Glomerular endothelial cell (primary cell): ENCODE measurements at regions not wholly inside any gene's neighbourhood (a gene's known extent, or its start where the extent isn't known, plus 50 kb on each side); places are given as distances from the start of the nearest gene placed in this dataset.

Source experiments
- DNase-seq: peaks from one replicate; pipeline ENCODE4 v3.0.0-alpha.2; 2011; ENCODE audit warnings: low read depth, low spot score; ENCODE audit errors: extremely low read depth

DNA sequence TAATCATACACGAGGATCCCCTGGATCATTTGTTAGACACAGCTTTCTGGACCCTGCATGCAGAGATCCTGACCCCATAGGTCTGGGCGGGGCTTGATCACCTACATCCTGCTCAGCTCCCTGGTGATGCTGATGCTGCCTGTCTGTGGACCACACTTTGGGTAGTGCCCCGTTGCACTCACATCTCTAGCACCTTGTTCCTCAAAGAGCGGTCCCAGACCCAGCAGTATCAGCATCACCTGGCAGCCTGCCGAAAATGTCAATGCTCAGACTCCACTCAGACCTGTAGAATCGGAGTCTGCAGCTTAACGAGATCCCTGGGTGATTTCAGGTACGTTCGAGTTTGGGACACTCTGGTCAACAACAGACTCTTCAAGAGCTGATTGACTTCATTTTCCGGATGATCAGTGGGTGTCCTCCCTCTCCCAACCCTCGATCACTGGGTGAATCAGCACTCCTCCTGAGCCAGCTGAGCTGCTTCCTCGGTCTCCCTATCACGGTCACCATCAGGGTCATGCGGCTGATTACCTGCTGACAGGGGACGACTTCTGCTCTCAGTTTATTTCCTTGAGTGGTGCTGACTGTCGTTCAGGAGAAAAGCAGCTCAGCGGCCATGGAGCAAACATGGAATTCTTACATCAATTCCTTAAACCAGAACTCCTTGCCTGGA lies 150.6 kb upstream of the RAB12 start:
- DNase-seq = no peak

DNA sequence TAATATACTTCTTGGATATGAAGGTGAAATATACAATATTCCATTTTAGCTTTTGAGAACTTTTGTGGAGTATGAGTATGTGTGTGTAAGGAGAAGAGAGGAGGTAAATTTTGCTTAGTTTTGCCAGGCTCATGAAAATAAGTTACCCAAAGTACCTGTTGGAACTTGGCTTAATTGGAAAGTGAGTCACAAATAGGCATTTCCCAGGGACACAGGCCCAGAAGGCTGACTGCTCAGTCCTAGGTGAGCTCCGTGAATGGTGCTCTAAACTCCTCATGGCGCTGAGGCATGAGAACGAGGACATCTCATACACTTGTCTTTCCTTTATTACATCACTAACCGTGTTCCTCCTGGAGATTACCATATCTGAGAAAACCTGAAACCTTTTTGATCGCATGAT lies 148.5 kb upstream of the RAB12 start:
- DNase-seq = no peak

DNA sequence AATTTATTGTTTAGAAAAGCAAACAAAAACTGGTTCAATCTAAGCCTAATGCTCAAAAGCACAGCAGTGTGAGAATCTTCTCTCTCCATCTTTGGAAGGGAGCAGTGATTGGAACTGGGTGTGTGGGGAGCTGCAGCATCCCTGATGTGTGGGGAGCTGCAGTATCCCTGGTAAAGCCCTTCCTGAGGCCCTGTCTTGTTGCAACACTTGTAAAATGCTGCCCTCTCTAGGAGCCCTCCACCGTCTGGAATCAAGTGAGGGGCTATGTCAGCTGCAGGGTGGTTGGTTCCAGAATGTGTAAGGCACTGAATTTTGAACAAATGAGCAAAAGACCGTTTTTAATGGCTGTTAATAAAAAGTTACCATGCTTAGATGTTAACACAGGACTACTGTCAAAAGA lies 147.7 kb upstream of the RAB12 start:
- DNase-seq = no peak

- DNase-seq = no peak
Observed at GRCh38 chr18:8462651-8463185, 146.5 kb upstream of the RAB12 start.

- DNase-seq = no peak
Observed at GRCh38 chr18:8463791-8464190, 145.4 kb upstream of the RAB12 start.

- no peak for DNase-seq
Observed at GRCh38 chr18:8468191-8468590, 141.0 kb upstream of the RAB12 start.

DNA sequence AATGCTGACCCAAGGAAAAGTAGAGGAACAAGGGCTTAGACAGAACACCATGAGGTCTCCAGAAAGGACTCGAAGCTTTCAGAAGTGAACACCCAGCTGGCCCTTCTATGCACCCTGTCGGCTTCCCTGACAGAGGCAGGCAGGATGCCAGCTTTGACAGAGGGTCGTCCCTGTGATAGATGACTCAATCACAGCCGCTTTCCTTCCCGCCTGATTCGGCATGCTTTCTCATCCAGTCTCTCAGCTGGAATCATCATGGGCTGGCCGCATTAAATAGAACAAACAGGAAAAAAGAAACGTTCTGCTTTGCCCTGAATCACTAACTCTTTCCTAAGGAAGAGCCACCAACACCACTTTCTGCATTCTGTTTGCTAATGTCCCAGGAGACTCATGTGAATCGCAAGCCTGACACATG lies 140.3 kb upstream of the RAB12 start:
- no peak for DNase-seq

GRCh38 chr18:8469544-8470130 lies 139.6 kb upstream of the RAB12 start:
- DNase-seq = no peak

- no peak for DNase-seq
Observed at GRCh38 chr18:8471372-8471771, 137.9 kb upstream of the RAB12 start.

DNA sequence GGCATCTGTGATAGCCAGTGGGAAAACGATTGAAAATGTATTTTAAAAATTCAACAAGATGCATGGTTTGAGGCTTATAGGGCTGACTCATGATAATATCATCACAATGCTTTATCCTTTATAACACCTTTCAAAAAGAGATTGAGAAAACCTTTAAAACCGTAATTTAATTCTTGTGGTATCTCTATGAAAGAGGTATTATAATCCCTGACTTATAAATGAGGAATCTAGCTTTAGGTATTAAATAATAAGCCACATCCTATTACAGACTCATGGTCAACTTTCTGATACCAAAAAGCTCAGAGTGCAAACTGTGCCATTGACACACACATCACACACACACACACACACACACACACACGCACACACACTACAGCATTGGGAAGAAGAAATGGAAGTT lies 134.6 kb upstream of the RAB12 start:
- DNase-seq = no peak

- DNase-seq = no peak
Observed at GRCh38 chr18:8477615-8478014, 131.6 kb upstream of the RAB12 start.

DNA sequence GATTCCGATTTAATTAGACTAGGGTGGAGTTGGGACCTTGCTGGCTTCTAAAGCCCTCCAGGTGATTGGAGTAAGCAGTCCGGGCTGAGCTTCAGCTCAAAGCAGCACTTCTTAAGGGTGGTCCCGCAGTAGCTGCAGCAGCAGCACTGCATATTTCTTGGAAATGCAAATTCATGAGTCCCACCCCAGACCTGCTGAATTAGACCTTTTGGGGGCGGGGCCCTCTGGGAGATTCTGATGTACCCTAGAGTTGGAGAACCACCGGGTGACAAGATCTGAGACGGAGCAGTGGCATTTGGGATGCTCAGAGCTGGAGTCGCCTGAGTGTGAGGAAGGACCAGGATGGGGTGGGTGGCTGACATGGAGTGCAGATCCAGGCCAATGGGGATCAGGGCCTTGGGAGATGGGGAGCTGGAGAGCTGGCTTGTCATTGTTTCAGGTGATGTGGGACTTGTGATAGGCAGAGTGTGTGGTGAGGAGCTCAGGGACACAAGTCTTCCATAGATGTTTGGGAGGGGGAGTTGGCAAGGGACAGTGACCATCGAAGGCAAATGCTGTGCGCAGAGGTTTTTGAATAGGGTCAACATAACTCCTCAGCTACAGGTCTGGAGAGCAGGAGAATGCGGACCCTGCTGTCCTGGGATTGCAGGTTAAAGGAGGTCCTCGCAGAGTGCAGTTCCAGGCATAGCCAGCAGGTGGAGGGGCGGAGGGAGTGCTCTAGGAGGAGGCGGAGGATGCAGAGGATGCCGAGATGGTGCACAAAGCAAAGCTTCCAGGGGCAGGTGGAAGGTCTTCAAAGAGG lies 130.9 kb upstream of the RAB12 start:
- DNase-seq = no peak

DNA sequence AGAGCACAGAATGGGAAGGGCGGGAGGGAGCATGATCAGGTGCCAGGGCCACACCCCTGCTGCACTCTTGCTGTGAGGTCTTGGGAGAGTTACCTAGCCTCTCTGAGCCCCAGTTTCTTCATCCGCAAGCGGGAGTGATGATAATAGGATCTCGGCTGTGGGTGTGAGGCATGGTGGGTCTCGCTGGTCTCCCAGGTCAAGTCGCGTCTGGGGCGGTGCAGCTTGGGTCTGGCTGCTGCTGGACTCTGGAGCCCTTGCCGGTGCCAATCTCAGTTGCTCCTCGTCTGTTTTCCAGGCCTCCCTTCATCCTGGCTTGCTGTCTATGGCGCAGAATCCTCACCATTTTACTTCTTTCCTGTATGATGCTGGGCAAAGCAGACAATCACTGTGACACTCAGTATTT lies 130.3 kb upstream of the RAB12 start:
- no peak for DNase-seq

DNA sequence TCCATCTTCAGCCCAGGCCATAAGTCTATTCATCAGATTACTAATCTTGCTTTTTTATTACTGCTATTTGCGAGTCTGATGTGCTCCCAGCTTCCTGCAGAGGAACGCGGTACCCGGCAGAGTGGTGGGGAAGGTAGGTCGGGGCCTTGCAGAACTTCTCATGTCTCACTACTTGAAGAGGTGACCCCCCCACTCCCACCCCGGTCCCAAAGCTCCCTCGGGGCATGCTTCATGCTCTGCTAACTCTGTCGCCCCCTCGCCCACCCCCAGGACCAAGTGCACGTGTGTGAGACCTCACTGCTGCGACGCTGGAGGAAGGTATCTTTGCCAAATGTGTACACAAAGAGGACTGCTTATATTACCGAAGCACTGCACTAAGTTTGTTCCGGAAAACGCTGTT lies 129.4 kb upstream of the RAB12 start:
- DNase-seq = no peak

DNA sequence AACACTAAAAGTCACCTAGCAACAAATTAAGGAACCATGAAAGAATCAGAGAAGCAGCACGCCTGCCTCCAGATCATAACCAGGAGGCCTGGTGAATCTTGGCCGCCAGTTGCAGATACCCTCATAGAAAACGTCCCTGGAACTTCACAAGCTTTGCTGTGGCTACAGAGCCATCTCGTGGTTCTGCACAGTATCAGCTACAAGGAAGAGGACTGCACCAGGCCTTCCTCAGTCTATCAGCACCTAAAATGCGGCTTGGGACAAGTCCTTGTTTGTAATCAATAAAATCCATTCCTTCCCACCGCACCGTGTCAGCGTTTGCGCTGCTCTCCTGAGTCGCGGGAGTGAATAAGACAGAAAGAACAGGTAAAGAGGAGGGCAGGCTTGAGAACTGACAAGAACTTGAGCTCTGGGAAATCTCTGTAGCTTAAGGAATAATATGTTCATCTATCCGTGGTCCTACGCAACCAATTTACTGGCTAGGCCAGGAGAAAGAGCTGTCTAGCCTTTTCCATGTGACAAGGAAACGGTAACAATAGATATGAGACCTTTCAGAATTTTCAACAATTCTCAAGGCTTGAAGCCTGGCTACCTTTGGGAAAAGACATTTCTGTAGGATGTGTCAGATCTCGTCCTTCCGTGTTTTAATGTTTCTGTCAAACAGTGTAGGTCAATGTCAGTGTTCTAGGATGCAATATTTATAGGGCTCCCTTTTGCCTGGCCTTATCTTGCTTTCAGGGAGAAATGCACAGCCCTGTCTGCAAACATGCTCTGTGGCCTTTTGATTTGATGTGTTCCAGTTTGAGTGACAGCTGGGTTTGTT lies 128.5 kb upstream of the RAB12 start:
- DNase-seq = peak; percentile 16

DNA sequence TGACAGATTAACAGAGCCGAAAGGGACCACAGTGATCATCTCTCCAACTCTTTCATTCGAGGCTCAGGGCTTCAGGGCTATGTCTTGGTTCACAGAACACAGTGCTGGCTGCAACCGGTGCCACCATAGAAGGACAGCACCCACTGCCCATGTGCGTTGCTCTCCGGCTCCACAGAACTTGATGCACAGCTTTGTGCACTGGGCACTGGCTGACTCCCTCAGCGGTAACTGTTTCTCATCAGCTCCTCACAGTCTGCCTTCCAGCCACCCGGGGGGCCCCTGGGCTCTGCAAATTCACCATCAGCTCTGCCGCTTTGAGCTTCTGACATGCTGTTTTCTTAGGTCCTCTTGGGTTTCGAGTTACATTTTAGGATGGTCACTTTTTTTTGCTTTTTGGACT lies 124.3 kb upstream of the RAB12 start:
- no peak for DNase-seq

DNA sequence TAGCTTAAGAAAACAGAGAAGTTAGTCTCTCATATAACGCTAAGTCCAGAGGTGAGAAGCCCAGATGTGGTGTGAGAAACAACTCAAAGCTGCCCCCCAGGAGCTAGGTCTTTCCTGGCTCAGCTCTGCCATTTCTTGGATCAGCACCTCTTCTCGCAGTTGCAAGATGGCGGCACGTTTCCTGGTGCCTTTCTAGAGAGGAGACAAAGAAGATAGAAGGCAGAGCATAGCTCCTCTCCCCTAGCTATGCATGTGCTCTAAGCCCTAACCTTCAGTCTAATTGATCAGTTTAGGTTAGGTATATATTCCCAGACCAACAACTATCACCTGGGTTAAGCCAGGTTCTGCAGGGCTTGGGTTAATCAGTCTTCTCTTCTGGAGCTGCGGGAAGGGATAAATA lies 119.5 kb upstream of the RAB12 start:
- no peak for DNase-seq

DNA sequence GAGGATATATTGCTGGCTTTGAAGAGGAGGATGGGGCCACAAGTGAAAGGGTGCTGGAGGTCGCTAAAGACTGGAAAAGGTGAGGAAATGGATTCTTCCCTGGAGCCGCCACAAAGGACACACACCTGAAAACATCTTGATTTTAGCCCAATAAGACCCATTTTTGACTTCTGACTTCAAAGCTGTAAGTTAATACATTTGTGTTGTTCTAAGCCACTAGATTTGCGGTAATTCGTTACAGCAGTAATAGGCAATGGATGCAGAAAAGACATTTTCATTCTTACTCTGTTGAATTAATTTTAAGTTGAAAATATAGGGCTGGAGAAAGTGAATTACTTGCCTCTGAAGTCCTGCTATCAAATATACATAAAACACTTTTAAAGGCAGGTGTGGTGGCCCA lies 117.7 kb upstream of the RAB12 start:
- DNase-seq = no peak

- DNase-seq = no peak
Observed at GRCh38 chr18:8493141-8493540, 116.1 kb upstream of the RAB12 start.

DNA sequence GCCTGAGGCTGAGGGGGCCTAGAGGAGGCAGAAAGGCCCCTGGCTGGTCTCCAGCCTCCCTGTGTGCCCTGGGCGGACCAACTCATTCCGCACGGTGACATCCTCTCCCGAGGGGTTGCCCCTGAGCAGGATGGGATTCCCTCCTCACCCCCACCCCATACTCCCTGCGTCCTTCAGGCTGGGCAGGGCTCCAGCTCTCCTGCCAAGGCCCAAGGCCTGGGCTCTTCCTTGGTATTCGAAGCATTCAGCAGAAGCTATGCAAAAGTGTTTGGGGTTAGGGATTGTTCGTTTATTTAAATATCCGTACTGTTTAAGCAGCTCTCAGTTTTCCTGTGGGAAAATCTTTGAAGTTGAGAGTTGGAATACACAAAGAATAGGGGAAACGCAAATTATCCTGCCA lies 113.1 kb upstream of the RAB12 start:
- DNase-seq = no peak

- no peak for DNase-seq
Observed at GRCh38 chr18:8498905-8499304, 110.3 kb upstream of the RAB12 start.
